H1 (cell line): ENCODE measurements at regions not wholly inside any gene's neighbourhood (a gene's known extent, or its start where the extent isn't known, plus 50 kb on each side); places are given as distances from the start of the nearest gene placed in this dataset.

Source experiments
- CTCF ChIA-PET: fragments of 300-600 bp; sonication (Branson Sonifier 250); formaldehyde crosslinking; loops from one replicate; lab custom pipeline; 2021; ENCODE audit not compliant: partially characterized antibody; lab: Charles Lee
- POLR2A ChIA-PET: fragments of 300-600 bp; sonication (Branson Sonifier 250); formaldehyde crosslinking; loops from one replicate; lab custom pipeline; 2021; ENCODE audit warnings: inconsistent platforms; ENCODE audit not compliant: partially characterized antibody; lab: Charles Lee
- DNase-seq, 2 experiments: peaks; one replicate each; pipeline versions ENCODE4 v3.0.0 to v3.0.0-alpha.2; 2010 to 2022; ENCODE audit warnings: low spot score in 2 of 2, low read depth in 1 of 2, mixed read lengths in 1 of 2
- FAIRE-seq: peaks from 2 replicates; lab custom pipeline; 2011; peaks lifted over from hg19 to GRCh38; lab: Jason Lieb, UNC
- H2AFZ ChIP-seq: 2 replicates; pipeline ENCODE4 v1.8.1; 2012; ENCODE audit warnings: low read length, inconsistent platforms
- H2AK5ac ChIP-seq: 2 replicates; pipeline ENCODE4 v1.6.1; 2013; ENCODE audit warnings: low read depth, low read length
- H2BK120ac ChIP-seq: replicated peaks from 2 replicates; pipeline ENCODE3; 2013; ENCODE audit warnings: low read depth, low read length, inconsistent platforms
- H2BK12ac ChIP-seq: 2 replicates; pipeline ENCODE4 v1.6.1; 2013; ENCODE audit warnings: low read depth, low read length
- H2BK15ac ChIP-seq: 2 replicates; pipeline ENCODE4 v1.6.1; 2013; ENCODE audit warnings: low read length
- H2BK20ac ChIP-seq: 2 replicates; pipeline ENCODE4 v1.6.1; 2013; ENCODE audit warnings: low read length
- H2BK5ac ChIP-seq: 2 replicates; pipeline ENCODE4 v1.6.1; 2013; ENCODE audit warnings: low read depth, low read length
- H3K14ac ChIP-seq: 2 replicates; pipeline ENCODE4 v1.6.1; 2013; ENCODE audit warnings: inconsistent platforms; ENCODE audit not compliant: insufficient read length
- H3K18ac ChIP-seq: 2 replicates; pipeline ENCODE4 v1.6.1; 2013; ENCODE audit warnings: low read length; ENCODE audit errors: extremely low read depth
- H3K23ac ChIP-seq: 2 replicates; pipeline ENCODE4 v1.6.1; 2013; ENCODE audit warnings: inconsistent platforms; ENCODE audit not compliant: insufficient read length
- H3K23me2 ChIP-seq: 2 replicates; pipeline ENCODE4 v1.6.1; 2013; ENCODE audit warnings: low read depth, low read length
- H3K27ac ChIP-seq: 2 replicates; pipeline ENCODE4 v1.6.1; 2011; ENCODE audit warnings: low read depth, low read length, inconsistent platforms
- H3K27me3 ChIP-seq, 4 experiments: replicated peaks in 1 of 4; 1 replicate in 1 of 4; 2 replicates in 3 of 4; pipeline versions ENCODE4 v1.6.1 to v1.8.1; 2011 to 2013; ENCODE audit warnings: low read length in 3 of 4, mild to moderate bottlenecking in 3 of 4, inconsistent platforms in 2 of 4, mixed read lengths in 2 of 4, moderate library complexity in 1 of 4; ENCODE audit not compliant: control insufficient read depth in 3 of 4, insufficient read depth in 3 of 4; ENCODE audit errors: extremely low read depth in 1 of 4
- H3K36me3 ChIP-seq, 4 experiments: 2 replicates each; pipeline versions ENCODE4 v1.6.1 to v1.8.1; 2011 to 2013; ENCODE audit warnings: mild to moderate bottlenecking in 4 of 4, low read length in 3 of 4, moderate library complexity in 2 of 4, control low read depth in 1 of 4, inconsistent platforms in 1 of 4; ENCODE audit not compliant: insufficient read depth in 4 of 4, control insufficient read depth in 2 of 4
- H3K4ac ChIP-seq: replicated peaks from 2 replicates; pipeline ENCODE3; 2013; ENCODE audit warnings: low read length, low read depth, mixed read lengths, inconsistent platforms; ENCODE audit not compliant: insufficient read length
- H3K4me1 ChIP-seq, 4 experiments: replicated peaks in 1 of 4; 1 replicate in 1 of 4; 2 replicates in 3 of 4; pipeline versions ENCODE4 v1.6.1 to v1.8.1; 2011 to 2013; ENCODE audit warnings: low read length in 3 of 4, inconsistent platforms in 2 of 4, mixed read lengths in 1 of 4; ENCODE audit not compliant: insufficient read depth in 4 of 4, control insufficient read depth in 3 of 4
- H3K4me2 ChIP-seq, 2 experiments: 2 replicates each; pipeline versions ENCODE4 v1.6.1 to v1.8.1; 2011 to 2013; ENCODE audit warnings: low read depth in 2 of 2, low read length in 2 of 2, control low read depth in 1 of 2, inconsistent platforms in 1 of 2, mild to moderate bottlenecking in 1 of 2; ENCODE audit not compliant: insufficient read depth in 1 of 2
- H3K4me3 ChIP-seq, 4 experiments: fragments of 200-600, 300-600 bp in 1 of 4; sonication (generic), shearing (Covaris generic), sonication (Bioruptor Twin) in 1 of 4; 2 replicates each; pipeline versions ENCODE4 v1.5.1 to v1.8.1; 2011 to 2016; ENCODE audit warnings: low read length in 4 of 4, low read depth in 3 of 4, control low read depth in 2 of 4, inconsistent platforms in 2 of 4, mild to moderate bottlenecking in 2 of 4, mixed read lengths in 1 of 4, moderate library complexity in 1 of 4; ENCODE audit not compliant: insufficient read depth in 2 of 4; ENCODE audit errors: extremely low read depth in 1 of 4
- H3K56ac ChIP-seq: replicated peaks from 2 replicates; pipeline ENCODE3; 2013; ENCODE audit warnings: low read depth, mild to moderate bottlenecking, mixed read lengths, low read length, inconsistent platforms; ENCODE audit not compliant: insufficient read length
- H3K79me1 ChIP-seq: 2 replicates; pipeline ENCODE4 v1.6.1; 2013; ENCODE audit warnings: low read depth, low read length, control low read depth
- H3K79me2 ChIP-seq, 2 experiments: 2 replicates each; pipeline versions ENCODE4 v1.6.1 to v1.8.1; 2012 to 2013; ENCODE audit warnings: low read length in 2 of 2, mild to moderate bottlenecking in 2 of 2, inconsistent platforms in 1 of 2; ENCODE audit not compliant: insufficient read depth in 2 of 2, control insufficient read depth in 1 of 2
- H3K9ac ChIP-seq, 4 experiments: replicated peaks in 1 of 4; 1 replicate in 1 of 4; 2 replicates in 3 of 4; pipeline versions ENCODE4 v1.6.1 to v1.8.1; 2011 to 2013; ENCODE audit warnings: low read depth in 3 of 4, low read length in 3 of 4, control low read depth in 2 of 4, mild to moderate bottlenecking in 2 of 4, moderate library complexity in 2 of 4, inconsistent platforms in 1 of 4; ENCODE audit errors: extremely low read depth in 1 of 4
- H3K9me3 ChIP-seq, 2 experiments: 2 replicates each; pipeline versions ENCODE4 v1.6.1 to v1.8.1; 2012 to 2013; ENCODE audit warnings: mild to moderate bottlenecking in 2 of 2, moderate library complexity in 2 of 2, control low read depth in 1 of 2, inconsistent platforms in 1 of 2, low read depth in 1 of 2, low read length in 1 of 2, mixed read lengths in 1 of 2; ENCODE audit not compliant: insufficient read depth in 2 of 2
- H4K20me1 ChIP-seq, 2 experiments: replicated peaks in 1 of 2; 2 replicates each; pipeline versions ENCODE3 to v1.8.1; 2011 to 2013; ENCODE audit warnings: inconsistent platforms in 2 of 2, low read length in 2 of 2, mild to moderate bottlenecking in 1 of 2; ENCODE audit not compliant: insufficient read depth in 2 of 2, control insufficient read depth in 1 of 2
- H4K5ac ChIP-seq: 2 replicates; pipeline ENCODE4 v1.6.1; 2013; ENCODE audit warnings: low read length, low read depth, mixed read lengths, inconsistent platforms; ENCODE audit not compliant: insufficient read length
- H4K8ac ChIP-seq: 2 replicates; pipeline ENCODE4 v1.8.0; 2013; ENCODE audit warnings: mild to moderate bottlenecking, moderate library complexity, low read length, inconsistent platforms; ENCODE audit not compliant: insufficient read depth; ENCODE audit errors: extremely low read depth
- H4K91ac ChIP-seq: replicated peaks from 2 replicates; pipeline ENCODE3; 2013; ENCODE audit warnings: low read length, mixed read lengths, inconsistent platforms; ENCODE audit not compliant: insufficient read length
- ATF2 ChIP-seq: IDR thresholded peaks from 2 replicates; pipeline ENCODE4 v1.6.1; 2012; ENCODE audit warnings: low read length, inconsistent platforms
- BACH1 ChIP-seq: IDR thresholded peaks from 2 replicates; pipeline ENCODE4 v1.6.1; 2012; ENCODE audit warnings: low read length, improper control_type of control experiment
- GABPA ChIP-seq: IDR thresholded peaks from 2 replicates; pipeline ENCODE4 v1.6.1; 2011; ENCODE audit warnings: mild to moderate bottlenecking, low read length, moderate library complexity, borderline replicate concordance; ENCODE audit not compliant: insufficient read depth
- JUN ChIP-seq: IDR thresholded peaks from 2 replicates; pipeline ENCODE4 v1.6.1; 2011; ENCODE audit warnings: low read depth, mild to moderate bottlenecking, improper control_type of control experiment, low read length
- MAFK ChIP-seq: IDR thresholded peaks from 2 replicates; pipeline ENCODE4 v1.6.1; 2012; ENCODE audit warnings: low read depth, mild to moderate bottlenecking, improper control_type of control experiment, low read length
- MAX ChIP-seq: IDR thresholded peaks from 2 replicates; pipeline ENCODE4 v1.6.1; 2012; ENCODE audit warnings: inconsistent platforms
- RAD21 ChIP-seq, 2 experiments: IDR thresholded peaks in 1 of 2; conservative IDR thresholded peaks in 1 of 2; 2 replicates each; pipeline ENCODE4 v1.6.1; 2011; ENCODE audit warnings: low read depth in 2 of 2, low read length in 2 of 2, improper control_type of control experiment in 1 of 2, inconsistent platforms in 1 of 2, mild to moderate bottlenecking in 1 of 2, moderate library complexity in 1 of 2
- RFX5 ChIP-seq: IDR thresholded peaks from 2 replicates; pipeline ENCODE4 v1.6.1; 2011; ENCODE audit warnings: low read depth, low read length, improper control_type of control experiment, borderline replicate concordance
- RNF2 ChIP-seq: fragments of 200-900, 300-1000 bp; sonication (generic); IDR thresholded peaks from 2 replicates; pipeline ENCODE4 v1.7.1; 2016; ENCODE audit warnings: borderline replicate concordance, low read depth, mild to moderate bottlenecking, antibody characterized with exemption, low read length; ENCODE audit not compliant: poor library complexity, severe bottlenecking; ENCODE audit errors: missing control alignments
- SP1 ChIP-seq: IDR thresholded peaks from 2 replicates; pipeline ENCODE4 v1.6.1; 2011; ENCODE audit warnings: low read depth, low read length
- TAF7 ChIP-seq: optimal IDR thresholded peaks from 2 replicates; pipeline ENCODE3; 2011; ENCODE audit warnings: low read depth, mild to moderate bottlenecking, inconsistent platforms, low read length, moderate library complexity, borderline replicate concordance
- TBP ChIP-seq: IDR thresholded peaks from 2 replicates; pipeline ENCODE4 v1.6.1; 2011; ENCODE audit warnings: low read depth, low read length, improper control_type of control experiment
- WGBS, 2 experiments: shearing (Covaris generic) in 1 of 2; methylation state at CpG; one replicate each; pipeline versions ENCODE4 v1.1.6 to v1.1.7; 2013 to 2015; ENCODE audit warnings: low lambda C conversion rate in 2 of 2, mixed read lengths in 2 of 2, inconsistent platforms in 1 of 2, low coverage in 1 of 2, missing lambda C conversion rate in 1 of 2; ENCODE audit not compliant: insufficient replicate concordance in 2 of 2, insufficient coverage in 1 of 2, insufficient read length in 1 of 2; ENCODE audit errors: extremely low coverage in 1 of 2, missing lambda C conversion rate in 1 of 2; 5-methylcytosine and 5-hydroxymethylcytosine counted together

GRCh38 chr1:29868944-29869343 lies 632.6 kb downstream of the PTPRU start:
- H3K27ac ChIP-seq = no peak overlapping the region
- H2AFZ ChIP-seq = no peak overlapping the region
- no peak overlapping the region for H3K4ac ChIP-seq
- H4K8ac ChIP-seq = no peak overlapping the region
- H4K20me1 ChIP-seq = no peaks in the 10 kb centered on the region
- ChIA-PET CTCF (interaction anchor here (0.7 to 1.3 kb wide), 5 partner anchors 11 to 236 kb away, joined by 3 to 9 read pairs (median 3); no protein-coding TSS in a partner anchor), POLR2A (no interaction called here)
- no peak overlapping the region for H3K4me2 ChIP-seq
- no peak overlapping the region for H2BK5ac ChIP-seq
- no peaks in the 10 kb centered on the region for H3K79me1 ChIP-seq
- H3K18ac ChIP-seq = no peak overlapping the region
- no peaks in the 10 kb centered on the region; a peak in 1 of 7 replicates for H3K27me3 ChIP-seq
- no peak overlapping the region for H2BK15ac ChIP-seq
- no peak overlapping the region for H4K5ac ChIP-seq
- H3K4me3 ChIP-seq = no peak overlapping the region
- WGBS, 2 experiments = 88% methylated on average over 6 of the region's 6 CpGs; no CpG with 5 or more reads in 1 of the 2 experiments
- no peaks in the 10 kb centered on the region for H3K79me2 ChIP-seq
- H3K9ac ChIP-seq = no peak overlapping the region
- H2AK5ac ChIP-seq = no peak overlapping the region
- FAIRE-seq (no peak), DNase-seq (no peak)
- no peak overlapping the region for H2BK20ac ChIP-seq
- H2BK12ac ChIP-seq = no peak overlapping the region
- peaks cover 3 to 11% of the 10 kb centered on the region in 2 experiments; a peak in 3 of 4 replicates for H3K9me3 ChIP-seq
- H3K14ac ChIP-seq = no peak overlapping the region
- TF ChIP-seq TAF7 (no peak), JUN (no peak), MAX (no peak), RAD21 (IDR thresholded peaks at IDR 0.05 in 1 of 2, conservative IDR thresholded peaks at IDR 0.05 in 1 of 2; ENCODE audit: low read depth in 2 of 2, low read length in 2 of 2) (no peak), SP1 (no peak), GABPA (no peak), ATF2 (no peak), RNF2 (no peak), MAFK (no peak), BACH1 (no peak), TBP (no peak), RFX5 (no peak)
- no peak overlapping the region for H3K56ac ChIP-seq
- no peak overlapping the region for H3K23ac ChIP-seq
- no peaks in the 10 kb centered on the region for H3K36me3 ChIP-seq
- no peaks in the 10 kb centered on the region for H3K4me1 ChIP-seq
- no peak overlapping the region for H2BK120ac ChIP-seq
- H4K91ac ChIP-seq = no peak overlapping the region
- no peaks in the 10 kb centered on the region for H3K23me2 ChIP-seq
